ENCODE measurements at regions not wholly inside any gene's neighbourhood (a gene's known extent, or its start where the extent isn't known, plus 50 kb on each side); places are given as distances from the start of the nearest gene placed in this dataset.

- TF ChIP-seq CTCF (IDR thresholded peaks at IDR 0.05) (no peak), POLR2AphosphoS5 (IDR thresholded peaks at IDR 0.05) (no peak), POLR2A (IDR thresholded peaks at IDR 0.05) (no peak), EP300 (IDR thresholded peaks at IDR 0.05) (no peak)
Measured at GRCh38 chr12:127745469-127746212, 521.3 kb upstream of the TMEM132C start.

All from stomach (tissue), 4 donors.